ENCODE measurements at regions not wholly inside any gene's neighbourhood (a gene's known extent, or its start where the extent isn't known, plus 50 kb on each side); places are given as distances from the start of the nearest gene placed in this dataset.

GRCh38 chr18:27556741-27557140, 371.6 kb upstream of the CHST9 start:
- TF ChIP-seq POLR2AphosphoS5 (IDR thresholded peaks at IDR 0.05; ENCODE audit: low read depth) (no peak), CTCF (IDR thresholded peaks at IDR 0.05; ENCODE audit: insufficient read depth, low read length) (no peak), SPI1 (IDR thresholded peaks at IDR 0.05; ENCODE audit: borderline replicate concordance, low read depth) (no peak)

All from HL-60 (cell line).